ELF-1 (cell line): ENCODE measurements at regions not wholly inside any gene's neighbourhood (a gene's known extent, or its start where the extent isn't known, plus 50 kb on each side); places are given as distances from the start of the nearest gene placed in this dataset.
A peak's percentile ranks its signal among the peaks of the same experiment; 100 is the strongest.

Experiments used
- DNase-seq: peaks from one replicate; pipeline ENCODE4 v3.0.0-alpha.2; 2016; ENCODE audit warnings: low read depth, low spot score

DNA sequence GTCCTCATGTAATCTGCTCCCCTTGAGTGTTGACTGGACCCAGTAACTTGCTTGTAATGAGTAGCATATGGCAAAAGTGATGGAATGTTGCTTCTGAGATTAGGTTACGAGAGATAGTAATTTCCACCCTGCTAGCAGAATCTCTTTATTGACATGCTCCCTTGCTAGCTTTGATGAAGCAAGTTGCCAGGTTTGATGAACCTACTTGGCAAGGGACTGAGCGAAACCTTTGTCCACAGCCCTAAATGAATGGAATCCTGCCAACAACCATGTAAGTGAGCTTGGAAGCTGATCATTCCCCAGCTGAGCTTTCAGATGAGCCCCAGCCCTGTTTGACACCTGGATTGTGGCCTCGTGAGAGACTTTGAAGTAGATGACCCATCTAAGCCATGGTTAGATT, 120.8 kb upstream of the PLXNC1 start:
- no peak for DNase-seq

DNA sequence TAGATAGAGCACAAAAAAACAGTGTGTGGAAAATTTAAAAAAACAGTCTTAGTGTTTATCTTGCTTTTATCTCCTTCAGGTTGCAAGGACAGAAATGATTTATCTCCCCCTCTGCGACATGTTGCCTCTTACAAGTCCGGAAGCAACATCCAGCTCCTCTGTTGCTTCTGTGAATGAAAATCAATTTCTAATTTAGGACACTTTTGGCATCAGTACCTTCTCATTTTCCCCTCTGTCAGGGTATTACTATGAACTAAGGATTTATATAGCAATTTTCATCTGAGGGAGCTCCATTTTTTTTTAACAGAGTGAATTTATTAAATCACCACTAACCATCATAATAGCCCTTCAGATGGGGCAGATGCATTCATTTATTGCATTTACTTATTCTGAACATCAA, 116.6 kb upstream of the PLXNC1 start:
- DNase-seq, result no peak

DNA sequence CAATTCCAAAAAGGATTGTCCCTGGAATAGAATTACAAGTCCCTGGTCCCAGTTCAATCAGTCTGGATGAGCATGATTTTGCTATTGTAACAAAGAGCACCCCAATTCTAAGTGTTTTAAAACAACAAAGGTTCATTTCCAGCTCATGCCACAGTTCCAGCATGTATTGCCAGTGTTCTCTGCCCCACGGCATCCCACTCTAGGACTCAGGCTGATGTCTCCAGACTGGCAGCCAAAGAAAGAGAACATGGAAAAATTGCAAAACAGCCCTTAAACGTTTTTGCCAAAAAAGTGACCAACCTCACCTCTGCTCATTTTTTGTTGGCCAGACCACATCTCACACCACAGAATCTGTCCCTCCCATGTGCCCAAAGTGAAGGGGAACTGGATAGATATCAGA, 116.0 kb upstream of the PLXNC1 start:
- DNase-seq, result no peak

DNA sequence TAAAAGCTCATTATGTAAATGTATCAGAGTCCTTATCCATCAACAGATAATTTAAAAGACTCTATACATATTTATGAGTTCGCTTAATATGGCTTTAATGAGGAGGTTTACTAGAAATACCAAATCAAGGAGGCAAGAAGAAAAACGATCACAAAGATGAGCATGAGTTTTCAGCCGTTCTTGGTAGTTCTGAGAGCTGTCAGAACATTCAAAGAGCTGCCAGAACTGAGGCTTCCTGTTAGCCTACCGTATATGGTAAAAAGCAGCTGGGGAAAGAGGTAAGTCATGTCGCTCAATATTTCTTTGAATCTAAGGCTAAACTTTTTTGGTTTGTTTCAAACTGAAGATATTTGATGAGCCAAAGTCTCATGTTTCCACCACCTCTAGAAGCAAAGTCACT, 115.3 kb upstream of the PLXNC1 start:
- no peak for DNase-seq

DNA sequence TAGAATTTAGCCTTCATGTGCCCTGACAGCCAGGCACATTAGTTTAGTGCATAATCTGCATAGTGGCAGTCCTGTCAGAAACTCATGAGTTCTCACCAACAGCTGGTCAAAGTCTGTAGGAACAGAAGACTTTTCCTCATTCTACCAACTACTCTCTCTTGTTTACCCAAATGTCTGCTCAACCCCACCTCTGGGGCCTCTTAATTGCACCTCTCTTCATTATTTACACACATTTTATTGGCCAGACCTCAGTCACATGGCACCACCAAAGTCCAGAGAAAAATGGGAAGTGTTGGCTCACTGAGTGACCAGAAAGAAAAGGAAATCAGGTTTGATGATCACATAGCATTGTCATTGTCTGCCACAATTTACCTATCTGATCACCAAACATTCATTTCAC, 114.6 kb upstream of the PLXNC1 start:
- no peak for DNase-seq

DNA sequence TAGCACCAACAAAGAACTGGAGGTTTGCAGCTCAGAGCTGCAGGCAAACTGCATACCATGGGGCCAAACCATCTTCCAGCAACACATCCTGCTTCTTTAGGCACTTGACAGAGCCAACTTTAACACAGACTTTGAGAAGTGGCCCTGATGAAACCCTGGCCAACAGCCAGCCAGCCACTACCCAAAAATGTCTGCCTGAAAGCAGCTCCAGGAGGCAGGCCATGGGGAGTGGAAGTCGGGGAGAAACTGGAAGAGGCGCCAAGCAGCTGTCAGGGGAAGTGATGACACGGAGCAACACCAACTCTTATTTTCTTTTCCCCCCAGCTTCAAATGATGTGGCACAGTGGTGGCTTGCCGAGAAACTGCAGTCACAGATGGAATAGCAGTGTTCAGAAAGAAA, 110.9 kb upstream of the PLXNC1 start:
- DNase-seq, result no peak

DNA sequence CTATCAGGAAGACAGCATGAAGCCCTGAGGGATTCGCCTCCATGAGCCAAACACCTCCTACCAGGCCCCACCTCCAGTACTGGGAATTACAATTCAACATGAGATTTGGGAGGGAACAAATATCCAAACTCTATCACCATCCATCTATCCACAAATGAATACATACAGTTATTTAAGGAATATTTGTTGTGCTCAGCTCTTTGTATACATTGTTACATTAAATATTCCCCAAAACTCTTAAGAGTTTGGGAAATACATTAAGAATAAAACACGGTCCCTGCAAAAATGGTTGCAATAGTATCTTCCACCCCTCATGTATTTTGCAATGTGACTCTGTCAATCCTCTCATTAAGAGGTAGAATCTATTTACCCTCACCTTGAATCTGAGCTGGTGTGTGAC, 109.8 kb upstream of the PLXNC1 start:
- no peak for DNase-seq

DNA sequence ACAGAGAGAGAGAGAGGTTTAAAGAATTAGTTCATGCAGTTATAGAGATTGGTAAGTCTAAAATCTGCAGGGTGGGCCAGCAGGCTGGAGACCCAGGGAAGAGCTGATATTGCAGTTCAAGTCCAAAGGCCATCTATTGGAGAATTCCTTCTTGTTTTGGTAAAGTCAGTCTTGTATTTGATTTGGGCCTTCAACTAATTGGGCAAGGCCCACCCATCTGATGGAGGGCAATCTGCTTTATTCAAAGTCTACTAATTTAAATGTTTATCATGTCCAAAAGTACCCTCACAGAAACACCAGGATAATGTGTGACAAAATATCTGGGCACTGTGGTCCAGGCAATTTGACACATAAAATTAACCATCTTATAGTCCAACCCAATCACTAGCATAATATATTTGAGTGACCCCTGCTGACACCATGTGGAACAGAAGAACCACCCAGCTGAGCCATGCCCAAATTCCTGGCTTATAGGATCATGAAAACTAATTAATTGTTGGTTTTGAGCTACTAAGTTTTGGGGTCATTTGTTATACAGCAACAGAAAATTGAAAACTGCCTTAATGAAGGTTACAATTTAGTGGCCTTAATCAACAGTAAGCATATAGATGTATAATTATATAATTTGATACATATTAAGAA, 109.1 kb upstream of the PLXNC1 start:
- DNase-seq, result no peak

DNA sequence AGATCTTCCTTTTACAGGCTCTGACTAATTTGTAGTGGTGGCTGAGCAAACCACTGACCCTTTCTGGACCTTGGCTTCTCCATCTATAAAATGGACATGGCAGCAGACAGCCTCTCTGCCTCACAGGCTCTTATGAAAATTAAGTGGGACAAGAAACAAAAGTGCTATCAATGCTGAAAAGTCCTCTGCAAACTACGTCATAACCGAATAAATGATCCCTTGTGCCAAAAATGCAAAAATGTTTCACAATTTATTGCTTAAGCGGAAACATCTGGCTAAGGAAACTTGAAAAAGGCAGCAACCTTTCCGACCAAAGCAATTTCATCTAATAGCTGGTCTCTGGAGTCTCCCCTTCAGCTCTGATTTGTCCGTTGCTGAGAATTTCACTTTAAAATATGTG, 108.5 kb upstream of the PLXNC1 start:
- DNase-seq, result no peak

DNA sequence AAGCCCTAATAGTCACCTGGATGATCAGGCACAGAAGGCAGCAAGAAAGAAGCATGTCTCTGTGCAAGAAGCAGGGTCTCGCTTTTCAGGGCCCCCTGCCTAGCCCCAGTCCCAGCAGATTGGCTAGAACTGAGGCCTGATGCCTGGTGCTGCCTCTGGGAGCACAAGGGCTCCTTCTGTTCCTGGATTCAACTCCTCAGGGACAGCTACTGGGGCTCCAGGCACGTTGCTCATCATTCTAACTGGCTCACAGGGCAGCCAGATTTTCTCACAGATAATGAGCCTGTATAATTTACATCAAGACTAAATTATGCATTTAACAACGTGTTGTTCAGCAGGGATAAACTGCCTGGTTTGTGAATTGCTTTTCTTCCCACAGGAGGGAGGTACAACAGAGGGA, 106.5 kb upstream of the PLXNC1 start:
- DNase-seq, result no peak

DNA sequence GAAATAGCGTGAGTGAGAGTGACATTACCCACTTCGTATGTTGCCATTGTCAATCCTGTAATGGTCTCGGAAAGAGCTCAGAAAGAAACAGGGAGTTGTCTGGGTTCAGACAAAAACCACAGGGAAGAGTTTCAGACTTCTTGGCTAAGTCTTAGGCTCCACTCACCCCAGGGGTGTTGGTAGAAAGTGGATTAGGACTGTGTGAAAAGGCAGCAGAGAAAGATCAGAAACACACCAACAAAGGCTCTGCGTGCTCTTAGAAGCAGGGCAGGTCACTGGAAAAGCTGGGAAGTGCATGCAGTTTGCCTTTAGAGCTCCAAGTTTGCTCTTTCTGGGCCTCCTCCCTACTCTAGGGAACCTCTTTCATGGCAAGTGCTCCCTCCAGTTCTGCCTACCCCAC, 106.1 kb upstream of the PLXNC1 start:
- DNase-seq, result peak; percentile 26

DNA sequence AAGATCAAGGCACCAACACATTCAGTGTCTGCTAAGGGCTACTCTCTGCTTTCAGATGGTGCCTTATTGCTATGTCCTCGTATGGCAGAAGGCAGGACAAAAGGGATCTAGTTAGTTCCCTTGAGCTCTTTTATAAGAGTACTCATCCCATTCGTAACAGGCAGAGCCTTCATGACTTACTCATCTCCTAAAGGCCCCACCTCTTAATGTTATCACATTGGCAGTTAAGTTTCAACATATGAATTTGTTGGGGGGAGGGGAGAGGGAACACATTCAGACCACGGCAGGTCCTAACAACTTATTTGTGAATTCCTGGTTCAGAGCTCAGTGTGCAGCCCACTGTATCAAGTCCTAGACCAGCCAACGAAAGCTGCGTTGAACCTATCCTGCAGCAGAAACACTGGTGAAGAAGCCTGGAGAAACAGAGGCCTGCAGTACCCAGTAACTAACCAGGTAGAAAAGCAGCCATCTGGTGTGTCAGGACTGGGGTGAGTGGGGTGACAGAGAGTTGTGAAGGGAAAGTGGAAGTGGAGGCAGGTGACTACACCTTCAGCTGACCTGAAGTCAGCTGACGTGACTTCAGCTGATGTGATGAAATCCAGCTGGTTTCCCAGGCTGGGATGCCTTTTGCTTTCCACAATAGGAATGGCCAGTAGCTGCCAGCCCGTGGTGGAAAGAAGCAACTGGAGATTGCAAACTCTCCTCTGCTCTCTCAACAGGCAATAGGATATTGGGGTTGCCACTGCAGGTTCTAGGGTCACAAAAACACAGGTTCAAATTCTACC, 101.6 kb upstream of the PLXNC1 start:
- peak; percentile 11 for DNase-seq

DNA sequence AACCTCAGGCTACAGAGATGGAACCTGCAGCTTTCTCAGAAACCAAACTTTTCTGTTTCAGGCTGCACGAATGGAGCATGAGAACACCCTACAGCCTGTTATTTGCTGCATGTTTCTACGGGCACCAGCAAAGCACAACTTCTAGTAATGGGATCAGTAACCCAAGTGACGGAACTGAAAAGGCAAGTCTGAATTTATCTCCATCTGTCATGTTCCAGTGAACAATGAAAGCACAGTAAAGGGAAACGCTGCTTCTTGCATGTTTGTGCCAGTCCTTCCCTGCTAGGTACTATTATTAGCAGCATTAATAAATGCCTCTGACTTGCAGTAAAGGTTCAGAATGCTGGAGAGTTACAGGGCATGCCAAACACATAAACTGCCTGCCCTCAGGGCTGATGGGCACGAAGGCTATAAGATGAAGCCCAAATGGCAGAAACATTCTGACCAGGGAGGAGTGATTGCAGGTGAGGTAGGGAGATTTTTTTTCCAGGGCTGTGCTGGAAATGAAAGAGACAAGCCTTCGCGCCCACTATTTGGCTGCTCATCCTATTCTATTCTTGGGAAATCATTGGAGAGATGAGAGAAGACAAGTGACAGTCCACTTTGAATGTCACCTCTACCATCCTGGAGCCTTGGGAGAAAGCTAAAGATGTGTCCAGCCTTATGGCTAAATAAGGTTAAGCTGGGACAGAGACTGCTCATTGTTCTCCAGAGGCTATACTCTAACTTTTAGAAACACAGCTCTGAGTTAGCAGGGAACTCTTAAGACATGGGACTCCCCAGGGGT, 100.4 kb upstream of the PLXNC1 start:
- no peak for DNase-seq

DNA sequence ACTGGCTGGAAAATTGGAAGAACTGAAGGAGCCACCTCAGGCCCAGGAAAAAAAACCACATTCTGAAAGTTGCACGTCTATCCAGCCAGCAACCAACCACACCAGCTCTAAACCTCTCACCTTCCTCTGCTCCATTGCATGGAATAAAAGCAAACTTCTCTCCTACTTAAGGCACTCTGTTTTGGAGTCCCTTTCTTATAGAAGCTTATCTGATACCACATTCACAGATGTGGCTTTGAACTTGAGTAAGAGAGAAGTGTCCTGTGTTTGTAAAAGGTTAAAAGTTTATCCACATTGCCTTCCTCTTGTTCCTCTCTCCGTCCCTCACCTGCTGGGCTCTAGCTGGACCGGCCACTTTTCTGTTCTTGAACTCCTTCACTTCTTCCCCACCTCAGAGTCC, 99.6 kb upstream of the PLXNC1 start:
- DNase-seq, result no peak

DNA sequence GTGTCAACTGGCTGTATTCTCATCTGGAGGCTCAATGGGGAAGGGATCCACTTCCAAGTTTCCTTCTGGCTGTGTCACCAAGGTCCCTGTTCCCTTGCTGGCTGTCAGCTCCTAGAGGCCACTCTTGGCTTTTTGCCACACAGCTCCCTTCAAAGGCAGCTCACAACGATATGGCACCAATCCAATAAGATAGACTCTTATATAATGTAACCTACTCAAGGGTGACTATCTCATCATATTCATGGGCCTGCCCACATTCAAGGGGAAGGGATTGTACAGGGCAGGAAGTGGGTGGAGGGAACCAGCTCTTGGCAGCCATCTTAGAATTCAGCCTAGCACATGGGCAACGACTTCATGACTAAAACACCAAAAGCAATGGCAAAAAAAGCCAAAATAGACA, 98.7 kb upstream of the PLXNC1 start:
- DNase-seq, result no peak

DNA sequence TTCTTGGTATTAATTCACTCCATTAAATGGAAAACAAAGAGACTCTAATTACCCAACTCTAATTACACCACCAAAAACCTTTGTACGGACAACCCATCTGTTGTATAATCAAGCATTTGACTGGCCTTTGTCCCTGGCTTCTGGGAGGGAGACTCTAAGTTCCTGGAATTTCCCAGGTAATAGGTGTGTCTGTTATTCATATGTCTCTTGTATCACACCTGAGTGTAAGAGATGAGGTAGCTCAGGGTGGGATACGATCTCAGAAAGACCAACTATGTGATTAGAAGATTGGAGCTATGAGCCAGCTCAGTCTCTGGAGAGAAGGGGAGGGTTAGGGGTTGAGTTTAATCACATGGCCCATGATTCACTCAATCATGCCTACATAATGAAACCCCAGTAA, 94.7 kb upstream of the PLXNC1 start:
- DNase-seq, result no peak

DNA sequence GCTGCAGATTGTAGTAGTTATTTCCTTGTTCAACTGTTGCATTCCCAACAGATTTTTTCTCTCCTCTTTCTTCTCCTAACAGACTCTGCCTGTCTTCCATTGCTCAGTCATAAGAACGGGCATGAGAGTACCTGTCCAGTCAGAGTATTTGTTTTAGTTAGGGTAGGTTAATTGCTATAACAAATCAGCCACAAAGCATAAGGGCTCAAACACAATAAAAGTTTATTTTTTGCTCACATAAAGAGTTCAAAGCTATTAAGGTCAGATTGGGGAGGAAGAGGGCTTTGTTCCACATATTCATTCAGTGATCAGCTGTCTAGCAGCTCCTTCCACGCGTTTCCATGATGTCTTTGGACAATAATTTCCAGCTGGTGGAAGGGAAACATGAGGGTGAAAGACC, 92.8 kb upstream of the PLXNC1 start:
- no peak for DNase-seq

DNA sequence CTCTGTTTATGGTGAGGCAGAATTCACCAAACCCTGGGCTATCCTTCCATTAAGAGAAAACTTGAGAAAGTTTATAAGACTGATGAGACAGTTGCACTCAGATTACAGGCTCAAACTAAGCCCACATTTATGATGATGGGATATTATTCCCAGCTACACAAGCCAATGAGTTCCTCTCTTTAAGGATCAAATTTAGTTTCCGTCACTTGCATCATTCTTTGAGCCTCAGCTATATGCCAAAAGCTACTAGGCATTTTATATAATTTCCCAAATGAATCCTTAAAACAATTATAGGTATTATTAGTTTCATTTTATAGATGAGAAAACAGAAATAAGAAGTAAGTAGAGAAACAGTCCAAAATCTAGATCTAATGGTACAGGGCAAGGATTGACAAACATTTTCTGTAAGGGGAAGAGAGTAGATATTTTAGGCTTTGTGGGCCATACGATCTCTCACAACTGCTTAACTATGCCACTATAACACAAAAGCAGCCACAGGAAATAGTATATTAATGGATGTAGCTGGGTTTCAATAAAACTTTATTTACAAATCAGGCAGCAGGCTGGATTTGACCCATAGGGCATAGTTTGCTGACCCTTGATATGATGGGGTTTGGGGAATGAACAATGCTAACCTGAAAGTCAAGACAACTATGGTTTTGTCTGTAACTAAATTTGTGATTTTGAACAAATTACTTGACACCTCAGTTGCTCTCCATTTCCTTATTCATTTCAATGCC, 91.8 kb upstream of the PLXNC1 start:
- DNase-seq, result no peak

DNA sequence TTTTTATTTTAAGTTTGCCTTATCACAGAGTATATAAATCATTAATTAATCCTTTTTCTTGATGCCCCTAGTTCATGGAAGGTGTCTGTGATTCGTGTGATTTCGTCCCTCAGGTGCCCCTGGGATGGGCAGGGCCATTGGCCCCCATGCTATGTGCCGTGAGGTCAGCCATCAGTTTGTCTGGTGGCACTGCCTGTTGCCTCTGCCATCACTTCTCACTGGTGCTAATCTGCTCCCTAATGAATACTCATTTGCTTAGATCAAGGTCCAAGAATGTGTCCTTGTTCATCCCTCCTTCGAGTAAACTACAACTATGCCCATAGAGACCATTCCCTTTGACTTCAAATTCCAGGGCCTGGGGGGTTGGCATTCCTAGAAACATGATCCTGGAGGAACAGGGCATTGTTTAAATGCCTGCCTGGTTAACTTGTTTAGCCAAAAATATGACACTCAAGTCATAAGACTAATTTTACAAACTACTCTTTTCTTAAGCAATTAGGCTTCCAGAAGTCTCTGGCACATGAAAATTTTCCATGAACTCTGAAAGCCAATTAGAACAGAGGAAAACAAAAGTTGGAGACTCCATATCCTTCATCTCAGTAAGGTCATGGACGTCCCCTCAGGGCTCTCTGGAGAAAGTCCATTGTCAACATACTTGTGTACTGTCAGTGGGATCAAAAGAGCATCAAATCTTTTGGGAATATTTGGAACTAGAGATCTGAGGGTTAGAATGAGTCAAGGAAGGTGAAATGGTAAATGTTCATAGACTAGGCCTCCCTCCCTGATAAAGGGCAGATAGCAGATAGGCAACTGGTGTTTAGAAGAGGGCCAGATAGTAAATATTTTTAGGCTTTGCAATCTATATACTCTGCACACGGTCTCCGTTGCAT, 90.9 kb upstream of the PLXNC1 start:
- DNase-seq, result peak; percentile 56

DNA sequence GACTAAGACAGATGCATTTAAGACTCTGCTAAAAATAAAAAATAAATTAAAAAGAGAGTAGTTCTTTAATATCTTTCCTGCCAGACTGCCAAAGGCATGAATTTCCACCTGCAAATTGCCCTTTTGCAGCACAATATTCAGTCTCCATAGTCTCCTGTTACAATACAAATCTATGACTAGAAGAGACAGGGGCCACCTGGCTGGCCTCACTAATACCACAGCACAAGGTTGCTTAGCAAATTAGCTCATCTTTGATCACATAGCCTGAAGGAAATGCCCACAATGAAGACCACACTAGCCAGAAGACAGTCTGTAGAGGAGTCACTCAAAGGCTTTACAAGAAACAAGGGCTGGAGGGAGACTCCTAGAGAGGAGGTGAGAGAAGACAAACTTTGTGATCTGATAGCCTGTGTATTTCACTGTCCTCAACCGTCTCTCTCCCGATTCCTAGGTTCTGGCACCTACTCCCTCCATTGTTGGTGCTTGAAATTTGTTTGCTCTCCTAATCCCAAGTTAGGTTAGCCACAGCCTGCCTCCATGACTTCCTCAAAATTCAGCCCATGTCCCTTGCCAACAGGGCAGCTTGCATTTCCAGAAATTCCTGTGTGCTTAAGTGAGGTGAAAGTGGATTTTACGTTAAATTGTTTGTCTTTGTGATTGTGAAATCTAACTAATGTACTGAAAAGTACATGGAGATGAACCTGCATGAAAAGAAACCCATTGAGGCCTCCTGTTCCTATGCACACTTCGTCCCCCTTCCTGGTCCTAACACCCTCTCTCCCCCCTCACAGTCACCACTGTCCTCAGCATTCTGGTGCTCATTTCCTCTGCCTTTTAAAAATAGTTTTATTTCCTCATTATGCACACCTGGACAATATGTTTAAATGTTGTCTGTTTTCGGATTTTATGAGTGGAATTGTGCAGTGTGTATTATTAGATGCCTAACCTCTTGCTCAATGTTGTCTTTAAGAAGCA, 88.7 kb upstream of the PLXNC1 start:
- no peak for DNase-seq
